ENCODE measurements at regions not wholly inside any gene's neighbourhood (a gene's known extent, or its start where the extent isn't known, plus 50 kb on each side); places are given as distances from the start of the nearest gene placed in this dataset.

DNA sequence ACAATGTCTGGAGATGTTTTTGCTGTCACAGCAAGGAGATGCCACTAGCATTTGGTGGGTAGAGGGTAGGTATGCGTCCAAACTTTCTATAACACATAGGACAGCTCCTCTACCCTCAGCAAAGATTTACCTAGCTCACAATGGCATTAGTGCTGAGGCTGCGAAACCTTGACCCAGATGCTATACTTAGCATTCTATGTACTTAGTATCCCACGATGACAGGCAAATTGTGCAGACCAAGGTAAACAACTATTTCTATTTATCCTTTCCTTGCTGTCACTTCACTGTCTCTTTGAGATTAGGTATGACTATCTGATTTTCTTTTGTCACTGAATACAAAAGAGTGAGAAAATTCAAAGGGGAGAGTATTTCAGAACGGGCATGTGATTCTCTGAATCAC lies 265.2 kb upstream of the ZNF385D start:
- TF ChIP-seq, protein P1, sequence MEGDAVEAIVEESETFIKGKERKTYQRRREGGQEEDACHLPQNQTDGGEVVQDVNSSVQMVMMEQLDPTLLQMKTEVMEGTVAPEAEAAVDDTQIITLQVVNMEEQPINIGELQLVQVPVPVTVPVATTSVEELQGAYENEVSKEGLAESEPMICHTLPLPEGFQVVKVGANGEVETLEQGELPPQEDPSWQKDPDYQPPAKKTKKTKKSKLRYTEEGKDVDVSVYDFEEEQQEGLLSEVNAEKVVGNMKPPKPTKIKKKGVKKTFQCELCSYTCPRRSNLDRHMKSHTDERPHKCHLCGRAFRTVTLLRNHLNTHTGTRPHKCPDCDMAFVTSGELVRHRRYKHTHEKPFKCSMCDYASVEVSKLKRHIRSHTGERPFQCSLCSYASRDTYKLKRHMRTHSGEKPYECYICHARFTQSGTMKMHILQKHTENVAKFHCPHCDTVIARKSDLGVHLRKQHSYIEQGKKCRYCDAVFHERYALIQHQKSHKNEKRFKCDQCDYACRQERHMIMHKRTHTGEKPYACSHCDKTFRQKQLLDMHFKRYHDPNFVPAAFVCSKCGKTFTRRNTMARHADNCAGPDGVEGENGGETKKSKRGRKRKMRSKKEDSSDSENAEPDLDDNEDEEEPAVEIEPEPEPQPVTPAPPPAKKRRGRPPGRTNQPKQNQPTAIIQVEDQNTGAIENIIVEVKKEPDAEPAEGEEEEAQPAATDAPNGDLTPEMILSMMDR (IDR thresholded peaks at IDR 0.05) = no peak
- no peak for TF ChIP-seq EP300 (IDR thresholded peaks at IDR 0.05; ENCODE audit: low read depth)
- TF ChIP-seq POLR2A (IDR thresholded peaks at IDR 0.05) = no peak
